HG03558 (cell line): ENCODE measurements at regions not wholly inside any gene's neighbourhood (a gene's known extent, or its start where the extent isn't known, plus 50 kb on each side); places are given as distances from the start of the nearest gene placed in this dataset.
"Not testable (repeated sequence)": the region's sequence is repeated elsewhere in the genome, so short reads cannot be mapped to it uniquely, and the experiment has no call there.

Experiments
- ATAC-seq: cut with Tn5 transposase; IDR thresholded peaks from one replicate; pipeline ENCODE4 v1.9.1; 2021; ENCODE audit warnings: moderate number of reproducible peaks; ENCODE audit not compliant: unreplicated experiment; ENCODE audit errors: extremely low read depth

DNA sequence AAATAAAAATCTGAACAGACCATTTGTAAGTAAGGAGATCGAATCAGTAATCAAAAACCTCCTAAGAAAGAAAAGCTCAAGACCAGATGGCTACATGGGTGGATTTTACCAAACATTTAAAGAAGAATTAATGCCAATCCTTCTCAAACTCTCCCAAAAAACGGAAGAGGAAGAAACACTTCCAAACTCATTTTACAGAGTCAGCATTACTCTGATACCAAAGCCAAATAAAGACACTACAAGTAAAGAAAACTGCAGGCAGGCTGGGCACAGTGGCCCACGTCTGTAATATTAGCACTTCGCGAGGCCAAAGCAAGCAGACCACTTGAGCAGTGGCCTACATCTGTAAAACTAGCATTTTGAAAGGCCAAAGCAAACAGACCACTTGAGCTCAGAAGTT is 159.8 kb downstream of the DPY19L2 start:
- no peak for ATAC-seq

DNA sequence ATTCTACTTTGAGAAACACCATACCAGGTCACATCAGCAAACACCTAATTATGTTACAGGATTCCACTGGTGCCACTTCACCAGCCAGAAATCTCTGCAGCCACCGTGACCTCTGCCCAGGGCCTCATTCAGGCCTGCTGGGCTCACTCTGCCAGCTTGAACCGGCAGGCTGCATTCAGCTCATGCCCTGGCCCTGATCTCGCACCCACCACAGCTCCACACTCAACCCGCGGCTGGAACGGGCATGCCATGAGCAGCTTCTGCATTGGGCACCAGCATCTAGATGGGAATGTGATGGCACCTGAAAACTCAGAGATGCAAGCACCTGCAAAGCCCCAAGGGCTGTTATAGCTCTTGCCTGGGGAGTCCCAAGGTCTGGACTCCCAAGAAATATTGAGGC is 168.7 kb downstream of the DPY19L2 start:
- ATAC-seq, result no peak

DNA sequence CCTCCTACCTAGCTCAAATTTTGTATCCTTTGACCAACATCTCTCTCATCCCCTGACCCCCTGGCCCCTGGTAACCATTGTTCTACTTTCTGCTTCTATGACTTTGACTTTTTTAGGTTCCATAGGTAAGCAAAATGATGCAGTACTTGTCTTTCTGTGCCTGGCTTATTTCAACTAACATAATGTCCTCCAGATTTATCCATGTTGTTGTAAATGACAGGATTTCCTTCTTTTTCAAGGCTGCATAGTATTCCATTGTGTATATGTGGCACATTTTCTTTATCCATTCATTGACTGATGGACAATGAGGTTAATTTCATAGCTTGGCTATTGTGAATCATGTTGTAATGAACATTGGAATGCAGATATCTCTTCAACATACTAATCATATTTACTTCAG is 170.1 kb downstream of the DPY19L2 start:
- no peak for ATAC-seq

DNA sequence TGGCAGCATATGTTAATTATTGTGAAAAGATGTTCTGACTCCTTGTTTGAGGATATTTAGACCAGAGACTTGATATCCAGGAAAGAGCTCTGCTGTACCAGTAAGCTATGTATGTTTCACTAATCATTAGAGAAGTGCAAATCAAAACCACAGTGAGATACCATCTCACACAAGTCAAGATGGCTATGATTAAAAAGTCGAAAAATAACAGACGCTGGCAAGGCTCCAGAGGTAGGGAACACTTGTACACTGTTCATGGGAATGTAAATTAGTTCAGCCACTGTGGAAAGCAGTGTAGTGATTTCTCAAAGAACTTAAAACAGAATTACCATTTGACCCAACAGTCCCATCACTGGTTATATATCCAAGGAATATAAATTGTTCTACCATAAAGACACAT is 171.6 kb downstream of the DPY19L2 start:
- ATAC-seq, result no peak

DNA sequence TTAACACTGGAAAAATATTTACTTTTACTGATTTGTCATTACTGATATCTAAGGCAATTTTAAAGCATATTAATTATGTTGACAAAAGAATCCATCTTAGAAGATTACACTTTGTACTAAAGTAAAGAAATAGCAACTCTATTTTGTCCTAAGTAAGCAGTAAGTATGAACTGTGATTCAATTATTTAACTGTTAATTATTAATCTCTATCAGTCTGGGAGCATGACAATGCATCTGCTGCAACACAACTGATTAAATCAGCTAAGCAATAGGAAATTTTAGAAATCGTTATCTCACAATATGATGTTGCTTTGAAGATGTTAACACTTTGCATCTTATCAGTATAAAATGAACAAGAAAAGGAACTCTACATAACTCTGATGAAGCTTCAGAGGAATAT is 172.3 kb downstream of the DPY19L2 start:
- no peak for ATAC-seq

DNA sequence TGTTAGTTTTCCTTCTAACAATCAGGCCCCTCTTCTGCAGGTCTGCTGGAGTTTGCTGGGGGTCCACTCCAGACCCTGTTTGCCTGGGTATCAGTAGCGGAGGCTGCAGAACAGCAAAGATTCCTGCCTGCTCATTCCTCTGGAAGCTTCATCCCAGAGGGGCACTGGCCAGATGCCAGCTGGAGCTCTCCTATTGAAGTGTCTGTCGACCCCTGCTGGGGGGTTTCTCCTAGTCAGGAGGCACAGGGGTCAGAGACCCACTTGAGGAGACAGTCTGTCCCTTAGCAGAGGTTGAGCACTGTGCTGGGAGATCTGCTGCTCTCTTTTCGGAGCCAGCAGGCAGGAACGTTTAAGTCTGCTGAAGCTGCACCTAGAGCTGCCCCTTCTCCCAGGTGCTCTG is 174.9 kb downstream of the DPY19L2 start:
- ATAC-seq, result not testable (repeated sequence)

DNA sequence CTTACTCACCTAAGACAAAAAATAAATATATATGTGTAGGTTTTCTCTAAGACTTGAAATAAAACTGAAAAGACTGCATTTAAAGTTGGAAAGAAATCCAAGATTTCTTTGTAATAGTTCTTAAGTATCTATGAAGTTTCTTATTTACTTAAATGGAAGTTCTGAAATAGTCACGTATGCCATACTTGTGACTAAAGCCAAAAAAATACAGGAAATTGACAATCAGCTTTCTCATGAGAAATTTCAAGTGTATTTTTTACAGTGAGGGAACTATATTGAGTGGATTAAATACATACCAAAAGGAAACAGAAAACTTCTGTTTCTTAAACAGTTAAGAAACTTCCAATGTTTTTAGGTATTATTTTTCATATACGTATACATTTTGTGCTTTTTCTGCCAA is 188.1 kb downstream of the DPY19L2 start:
- no peak for ATAC-seq

DNA sequence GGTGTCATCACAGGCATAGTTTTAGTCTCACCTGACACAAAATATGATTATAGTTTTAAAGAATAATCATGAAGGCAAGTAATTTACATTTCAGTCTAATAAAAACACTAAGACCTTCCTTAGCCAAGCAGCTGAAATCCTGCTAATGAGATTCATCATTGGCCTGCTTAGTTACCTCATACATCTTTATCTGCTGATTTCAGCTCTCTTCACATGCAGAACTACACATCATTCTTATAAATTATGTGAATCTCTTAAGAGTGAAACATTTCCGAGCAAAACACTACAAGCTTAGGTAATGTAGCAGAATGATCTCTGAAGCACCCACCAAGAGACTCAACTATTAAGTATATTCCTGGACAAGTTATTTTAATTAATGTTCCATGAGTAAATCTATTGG is 198.1 kb downstream of the DPY19L2 start:
- no peak for ATAC-seq

DNA sequence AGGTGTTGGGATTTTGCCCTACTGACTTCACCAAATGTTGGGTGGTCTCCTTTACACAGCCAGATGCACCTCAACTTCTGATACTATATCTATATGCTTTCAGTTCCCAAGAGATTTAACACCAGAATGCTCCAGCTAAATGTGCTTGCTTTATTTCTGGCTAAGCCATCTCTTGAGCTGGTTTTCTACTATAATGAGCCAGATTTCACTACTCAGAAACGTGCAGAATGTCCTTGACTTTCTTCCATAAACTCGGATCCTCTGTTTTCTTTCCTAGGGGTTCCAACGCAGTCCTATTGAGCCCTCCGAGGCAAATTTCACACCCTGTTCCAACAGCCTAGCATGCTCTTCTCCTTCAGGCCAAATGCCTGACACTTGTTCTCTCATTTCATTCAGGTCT is 200.3 kb downstream of the DPY19L2 start:
- ATAC-seq, result no peak

DNA sequence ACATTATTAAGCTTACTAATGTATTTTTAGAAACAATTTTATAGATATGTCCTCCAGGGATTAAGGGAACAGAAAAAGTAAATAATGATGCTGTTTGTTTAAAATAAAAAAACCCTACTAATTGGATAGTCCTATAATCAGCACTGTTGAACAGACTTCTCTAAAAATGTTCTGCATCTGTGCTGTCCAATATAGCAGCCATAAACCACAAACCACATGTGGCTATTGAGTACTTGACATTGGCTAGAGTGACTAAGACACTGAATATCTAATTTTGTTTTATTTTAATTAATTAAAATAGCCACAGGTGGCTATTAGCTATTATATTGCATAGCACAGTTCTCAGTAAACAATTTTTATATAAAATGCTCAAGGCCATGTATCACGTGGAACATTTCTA is 210.4 kb downstream of the DPY19L2 start:
- no peak for ATAC-seq

DNA sequence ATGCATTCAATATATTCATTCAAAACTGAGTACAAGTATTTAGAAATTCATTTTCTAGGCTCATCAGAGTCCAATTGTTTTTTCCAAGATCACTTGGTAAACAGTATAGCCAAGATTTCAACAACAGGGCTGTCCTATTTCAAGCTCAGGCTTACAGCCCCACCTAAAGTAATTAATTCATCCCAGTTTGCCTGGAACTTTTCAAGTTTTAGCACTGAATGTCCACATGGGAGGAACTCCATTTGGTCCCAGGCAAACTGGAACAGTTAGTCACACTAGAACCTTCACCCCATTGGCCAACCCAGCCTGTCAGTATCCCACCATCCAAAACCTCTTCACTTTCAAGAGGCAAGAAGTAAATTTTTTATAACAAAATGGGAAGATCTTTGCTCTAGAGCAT is 210.9 kb downstream of the DPY19L2 start:
- ATAC-seq, result no peak

DNA sequence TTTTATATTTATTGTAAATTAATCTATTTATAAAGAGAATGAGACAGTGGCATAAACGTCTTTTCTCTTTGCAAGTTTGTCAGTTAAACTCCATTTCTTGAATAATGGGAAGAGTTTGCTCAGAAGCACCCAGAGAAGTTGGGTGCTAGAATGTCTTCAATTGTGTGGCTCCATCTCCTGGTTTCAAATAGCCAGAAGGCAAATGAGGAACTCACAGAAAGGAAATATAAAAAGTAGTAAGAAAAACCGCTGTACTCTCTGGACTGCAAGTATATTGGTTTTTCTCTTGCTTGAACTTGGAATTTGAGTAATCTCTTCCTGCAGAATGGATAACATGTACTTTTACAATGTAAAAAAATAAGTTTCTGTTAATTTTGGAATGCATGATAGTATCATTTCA is 217.5 kb downstream of the DPY19L2 start:
- ATAC-seq, result no peak

DNA sequence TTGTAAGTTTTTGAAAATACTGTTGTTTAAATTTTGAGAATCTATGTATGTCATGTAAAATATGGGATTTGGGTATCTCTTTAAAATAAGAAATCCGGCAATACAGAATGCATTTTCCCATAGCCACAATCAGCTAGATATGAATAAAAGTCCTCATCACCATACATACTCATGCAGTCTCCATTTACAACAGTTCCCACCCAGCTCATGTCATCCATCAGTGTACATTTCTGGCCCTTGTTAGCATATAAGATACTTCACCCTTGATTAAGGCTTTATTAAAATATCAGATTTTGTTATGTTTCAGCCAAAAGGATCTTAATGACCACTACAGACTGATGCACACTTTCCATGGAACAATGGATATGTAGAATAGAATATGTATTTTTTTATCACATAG is 218.0 kb downstream of the DPY19L2 start:
- no peak for ATAC-seq

DNA sequence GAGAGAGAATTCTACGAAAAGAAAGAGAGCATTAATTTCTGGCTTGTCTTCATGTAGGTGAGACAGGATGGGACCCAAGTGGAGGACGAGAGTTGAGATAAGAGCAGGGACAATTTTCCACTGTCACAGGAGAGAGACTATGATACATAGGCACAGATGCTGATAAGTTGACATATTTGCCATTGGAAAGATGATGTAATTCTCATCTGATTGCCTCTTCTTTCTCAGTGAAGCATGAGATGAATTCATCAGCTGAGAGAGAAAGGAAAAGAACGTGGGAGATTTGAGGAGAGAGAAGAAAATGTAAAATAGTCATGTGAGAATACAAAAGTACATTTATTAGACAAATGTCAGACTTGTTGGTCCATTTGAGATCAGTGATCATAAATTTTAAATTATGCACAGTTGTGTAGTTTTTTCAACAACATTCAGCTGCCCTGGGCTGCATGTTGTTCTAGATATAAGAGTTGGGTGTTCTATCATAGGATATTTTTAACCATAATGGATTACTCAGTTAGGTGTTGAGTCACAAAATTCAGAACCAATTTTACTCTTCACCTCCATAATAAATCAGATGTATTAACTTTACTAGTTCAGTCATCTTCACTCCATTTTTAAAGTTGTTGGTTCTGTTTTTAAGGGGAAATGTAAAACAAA is 222.9 kb downstream of the DPY19L2 start:
- no peak for ATAC-seq

DNA sequence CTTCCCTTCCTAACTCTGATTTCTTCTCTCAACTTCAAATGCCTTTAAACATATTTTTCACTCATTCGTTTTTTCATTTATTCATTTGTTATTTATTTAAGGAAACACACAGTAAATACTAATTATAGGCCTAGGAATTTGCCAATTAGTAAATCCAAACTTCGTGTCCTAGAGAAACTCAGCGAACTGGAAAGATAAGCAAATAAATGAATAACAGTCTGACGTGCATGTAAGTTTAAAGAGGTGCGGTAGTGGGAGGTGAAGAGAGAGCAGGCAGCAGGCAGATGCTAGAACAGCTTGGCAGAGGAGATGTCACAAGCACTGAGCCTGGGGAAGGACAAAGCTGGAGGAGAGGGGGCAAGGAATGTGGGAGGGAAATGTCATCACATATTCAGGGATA is 228.2 kb downstream of the DPY19L2 start:
- ATAC-seq, result no peak

DNA sequence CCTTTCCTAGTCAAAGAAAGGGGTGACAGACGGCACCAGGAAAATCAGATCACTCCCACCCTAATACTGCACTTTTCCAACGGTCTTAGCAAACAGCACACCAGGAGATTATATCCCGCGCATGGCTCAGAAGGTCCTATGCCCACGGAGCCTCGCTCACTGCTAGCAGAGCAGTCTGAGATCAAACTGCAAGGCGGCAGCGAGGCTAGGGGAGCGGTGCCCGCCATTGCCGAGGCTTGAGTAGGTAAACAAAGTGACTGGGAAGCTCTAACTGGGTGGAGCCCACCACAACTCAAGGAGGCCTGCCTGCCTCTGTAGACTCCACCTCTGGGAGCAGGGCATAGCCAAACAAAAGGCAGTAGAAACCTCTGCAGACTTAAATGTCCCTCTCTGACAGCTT is 233.9 kb downstream of the DPY19L2 start:
- ATAC-seq, result not testable (repeated sequence)

DNA sequence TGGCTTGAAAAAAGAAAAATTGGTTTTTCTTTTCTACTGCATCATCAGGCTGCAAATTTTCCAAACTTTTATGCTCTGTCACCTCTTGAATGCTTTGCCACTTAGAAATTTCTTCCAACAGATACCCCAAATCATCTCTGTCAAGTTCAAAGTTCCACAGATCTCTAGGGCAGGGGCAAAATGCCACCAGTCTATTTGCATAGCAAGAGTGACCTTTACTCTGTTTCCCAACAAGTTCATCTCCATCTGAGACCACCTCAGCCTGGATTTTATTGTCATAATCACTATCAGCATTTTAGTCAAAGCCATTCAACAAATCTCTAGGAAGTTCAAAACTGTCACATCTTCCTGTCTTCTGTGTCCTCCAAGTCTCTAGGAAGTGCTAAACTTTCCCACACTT is 240.3 kb downstream of the DPY19L2 start:
- not testable (repeated sequence) for ATAC-seq

DNA sequence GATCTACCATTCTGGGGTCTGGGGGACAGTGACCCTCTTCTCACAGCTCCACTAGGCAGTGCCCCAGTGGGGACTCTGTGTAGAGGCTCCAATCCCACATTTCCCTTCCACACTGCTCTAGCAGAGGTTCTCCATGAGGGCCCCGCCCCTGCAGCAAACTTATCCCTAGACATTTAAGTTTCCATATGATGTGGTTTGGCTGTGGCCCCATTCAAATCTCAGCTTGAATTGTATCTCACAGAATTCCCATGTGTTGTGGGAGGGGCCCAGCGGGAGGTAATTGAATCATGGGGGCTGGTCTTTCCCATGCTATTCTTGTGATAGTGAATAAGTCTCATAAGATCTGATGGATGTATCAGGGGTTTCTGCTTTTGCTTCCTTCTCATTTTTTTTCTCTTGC is 241.3 kb downstream of the DPY19L2 start:
- not testable (repeated sequence) for ATAC-seq

DNA sequence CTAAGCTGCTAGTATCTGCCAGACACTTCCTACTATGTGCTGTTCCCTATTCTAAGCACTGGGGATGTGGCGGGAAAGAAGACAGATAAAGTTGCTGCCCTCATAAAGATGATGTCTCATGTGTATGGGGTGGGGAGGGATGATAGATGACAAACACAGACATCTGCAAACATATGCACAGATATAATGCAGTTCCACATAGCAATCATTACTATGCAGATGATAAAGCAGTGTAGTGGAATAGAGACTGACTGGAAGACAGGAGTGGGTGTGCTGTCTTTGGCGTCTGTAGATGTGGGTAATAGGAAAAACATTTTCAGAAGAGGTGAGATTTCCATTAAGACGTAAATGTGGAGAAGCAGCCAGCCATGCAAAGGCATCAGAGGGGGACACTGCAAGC is 243.6 kb downstream of the DPY19L2 start:
- no peak for ATAC-seq

DNA sequence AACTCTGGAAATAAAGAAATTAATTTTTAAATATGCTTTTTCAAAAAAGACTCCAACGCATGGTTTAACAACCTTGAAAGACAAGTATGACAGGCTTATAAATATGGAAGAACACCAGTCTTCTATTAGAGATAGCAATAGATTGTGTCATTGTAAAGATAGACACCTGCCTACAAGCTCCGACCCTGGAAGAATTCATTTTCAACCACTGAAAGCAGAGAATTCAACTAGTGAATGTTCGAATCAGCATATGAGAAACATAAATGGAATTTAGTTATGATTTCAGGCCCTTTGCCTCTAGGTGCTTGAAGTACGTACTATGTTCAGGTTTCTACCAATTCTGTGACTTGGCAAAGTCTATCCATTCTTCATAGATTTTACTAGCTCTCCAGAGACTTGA is 244.5 kb downstream of the DPY19L2 start:
- ATAC-seq, result no peak

DNA sequence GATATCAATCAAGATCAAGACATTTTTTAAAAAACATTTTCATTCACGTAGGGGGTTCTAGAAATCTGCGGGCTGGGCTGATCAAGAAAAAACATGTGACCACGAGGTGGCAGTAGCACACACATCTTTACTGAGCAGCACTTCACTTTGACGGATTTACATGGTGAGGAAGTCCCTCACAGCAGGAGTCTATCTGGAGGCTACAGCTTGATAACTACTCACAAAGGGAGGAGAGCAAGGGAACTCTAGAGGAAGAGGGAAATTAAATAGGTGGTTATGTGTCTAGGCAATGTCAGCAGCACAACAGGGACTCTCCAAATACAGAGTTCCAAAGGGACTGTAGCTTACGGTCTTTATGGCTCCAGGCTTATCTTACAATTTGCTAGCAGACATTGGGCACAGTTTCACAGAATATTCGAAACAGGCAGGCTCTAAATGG is 248.1 kb downstream of the DPY19L2 start:
- peak; percentile 69 for ATAC-seq

DNA sequence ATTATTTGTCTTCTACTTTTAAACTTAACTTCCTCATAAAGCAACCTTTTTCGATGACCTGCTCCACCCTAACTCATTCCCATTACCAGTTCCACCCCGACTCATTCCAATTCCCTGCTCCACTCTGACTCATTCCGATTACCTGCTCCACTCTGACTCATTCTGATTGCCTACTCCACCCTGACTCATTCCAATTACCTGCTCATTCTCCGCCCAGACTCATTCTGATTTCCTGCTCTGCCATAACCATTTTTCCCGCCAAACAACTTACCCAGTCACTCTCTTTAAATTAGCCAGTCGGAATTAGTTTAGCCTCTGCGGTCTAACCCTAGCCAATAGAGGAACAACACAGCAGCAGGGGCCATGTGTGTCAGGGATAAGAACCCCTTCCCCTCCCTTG is 249.1 kb downstream of the DPY19L2 start:
- ATAC-seq, result no peak

DNA sequence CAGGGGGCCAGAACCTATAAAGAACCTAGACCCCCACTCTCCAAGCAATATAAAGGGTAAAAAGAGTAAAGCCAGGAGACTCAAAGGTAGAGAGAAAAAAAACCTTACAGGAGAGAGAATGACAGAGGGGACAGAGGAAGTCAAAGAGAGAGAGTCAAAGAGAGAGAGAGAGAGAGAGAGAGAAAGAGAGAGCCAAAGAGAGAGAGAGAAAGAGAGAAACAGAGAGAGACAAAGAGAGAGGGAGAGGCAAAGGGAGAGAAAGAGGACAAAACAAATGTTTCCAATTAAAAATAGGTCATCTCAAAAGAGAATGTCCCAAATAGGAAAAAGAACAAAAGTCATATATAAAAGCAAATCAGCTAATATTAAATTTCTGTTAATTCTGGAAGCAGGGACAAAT is 251.5 kb downstream of the DPY19L2 start:
- no peak for ATAC-seq
